IMR-90 (cell line): ENCODE measurements at regions not wholly inside any gene's neighbourhood (a gene's known extent, or its start where the extent isn't known, plus 50 kb on each side); places are given as distances from the start of the nearest gene placed in this dataset.

Experiments used
- ATAC-seq: fragments of 200-7000 bp; cut with Tn5 transposase; 2 replicates; pipeline ENCODE4 v1.9.1; 2020; ENCODE audit warnings: low read depth, mild to moderate bottlenecking, moderate library complexity
- BruUV-seq: library from RNA; stranded (reverse); fragments of 400-500 nt; replicated peaks from 2 replicates; lab custom pipeline; 2021; lab: Mats Ljungman, UMichigan
- CTCF ChIA-PET: fragments of 300-600 bp; formaldehyde crosslinking; extraction: SDS; loops from one replicate; lab custom pipeline; 2021; ENCODE audit warnings: antibody characterized with exemption; lab: Yijun Ruan, JAX
- POLR2A ChIA-PET: fragments of 300-600 bp; sonication (Branson Sonifier 250); formaldehyde crosslinking; loops from one replicate; lab custom pipeline; 2022; ENCODE audit warnings: antibody characterized with exemption; ENCODE audit not compliant: unreplicated experiment; lab: Charles Lee
- DNase-seq: peaks from one replicate; pipeline ENCODE4 v3.0.0; 2013
- H2AFZ ChIP-seq: replicated peaks from 2 replicates; pipeline ENCODE3; 2013; ENCODE audit warnings: low read length, mild to moderate bottlenecking; ENCODE audit not compliant: poor library complexity
- H2AK5ac ChIP-seq: 2 replicates; pipeline ENCODE4 v1.6.1; 2013; ENCODE audit warnings: low read depth, low read length, inconsistent platforms
- H2AK9ac ChIP-seq: replicated peaks from 2 replicates; pipeline ENCODE3; 2013; ENCODE audit warnings: mild to moderate bottlenecking, low read depth, low read length, moderate library complexity; ENCODE audit not compliant: poor library complexity
- H2BK120ac ChIP-seq: 2 replicates; pipeline ENCODE4 v1.6.1; 2013; ENCODE audit warnings: low read depth, low read length, inconsistent platforms
- H2BK15ac ChIP-seq: 3 replicates; pipeline ENCODE4 v1.6.1; 2013; ENCODE audit warnings: low read depth, low read length, inconsistent platforms
- H2BK20ac ChIP-seq: 2 replicates; pipeline ENCODE4 v1.6.1; 2013; ENCODE audit warnings: low read depth, mild to moderate bottlenecking, inconsistent platforms, low read length, moderate library complexity
- H2BK5ac ChIP-seq: 2 replicates; pipeline ENCODE4 v1.6.1; 2013; ENCODE audit warnings: mild to moderate bottlenecking, low read depth, low read length, inconsistent platforms; ENCODE audit not compliant: poor library complexity, severe bottlenecking
- H3K14ac ChIP-seq: replicated peaks from 2 replicates; pipeline ENCODE4 v1.6.1; 2013; ENCODE audit warnings: low read depth, low read length, inconsistent platforms
- H3K18ac ChIP-seq: 2 replicates; pipeline ENCODE4 v1.6.1; 2013; ENCODE audit warnings: low read depth, low read length, control low read depth
- H3K23ac ChIP-seq: 2 replicates; pipeline ENCODE4 v1.6.1; 2013; ENCODE audit warnings: low read depth, low read length, inconsistent platforms
- H3K27ac ChIP-seq: 2 replicates; pipeline ENCODE4 v1.5.1; 2013; ENCODE audit warnings: mild to moderate bottlenecking, control low read depth, low read length; ENCODE audit not compliant: insufficient read depth
- H3K27me3 ChIP-seq: 2 replicates; pipeline ENCODE4 v1.6.1; 2013; ENCODE audit warnings: low read length; ENCODE audit not compliant: control insufficient read depth, insufficient read depth
- H3K36me3 ChIP-seq: 2 replicates; pipeline ENCODE4 v1.6.1; 2013; ENCODE audit warnings: low read length, mixed read lengths; ENCODE audit not compliant: control insufficient read depth, insufficient read depth
- H3K4ac ChIP-seq: 2 replicates; pipeline ENCODE4 v1.6.1; 2013; ENCODE audit warnings: low read depth, low read length, inconsistent platforms
- H3K4me1 ChIP-seq: 2 replicates; pipeline ENCODE4 v1.6.1; 2013; ENCODE audit warnings: low read length, mixed read lengths; ENCODE audit not compliant: control insufficient read depth, insufficient read depth
- H3K4me2 ChIP-seq: 2 replicates; pipeline ENCODE4 v1.6.1; 2013; ENCODE audit warnings: low read depth, mild to moderate bottlenecking, control low read depth, low read length, moderate library complexity
- H3K4me3 ChIP-seq: 2 replicates; pipeline ENCODE4 v1.5.1; 2013; ENCODE audit warnings: low read depth, mild to moderate bottlenecking, control low read depth, low read length, moderate library complexity; ENCODE audit not compliant: insufficient read depth
- H3K56ac ChIP-seq: 2 replicates; pipeline ENCODE4 v1.6.1; 2013; ENCODE audit warnings: low read length, inconsistent platforms; ENCODE audit not compliant: insufficient read depth; ENCODE audit errors: extremely low read depth
- H3K79me1 ChIP-seq, 2 experiments: 2 replicates each; pipeline ENCODE4 v1.6.1; 2013; ENCODE audit warnings: low read length in 2 of 2, inconsistent platforms in 1 of 2, low read depth in 1 of 2
- H3K9ac ChIP-seq: 2 replicates; pipeline ENCODE4 v1.6.1; 2013; ENCODE audit warnings: low read depth, low read length, control low read depth
- H3K9me1 ChIP-seq: 2 replicates; pipeline ENCODE4 v1.6.1; 2013; ENCODE audit warnings: low read length, inconsistent platforms; ENCODE audit not compliant: insufficient read depth
- H3K9me3 ChIP-seq: 2 replicates; pipeline ENCODE4 v1.6.1; 2013; ENCODE audit warnings: low read length; ENCODE audit not compliant: control insufficient read depth, insufficient read depth
- H4K20me1 ChIP-seq: 2 replicates; pipeline ENCODE4 v1.6.1; 2013; ENCODE audit warnings: low read length, inconsistent platforms; ENCODE audit not compliant: insufficient read depth
- H4K5ac ChIP-seq: 2 replicates; pipeline ENCODE4 v1.6.1; 2013; ENCODE audit warnings: mild to moderate bottlenecking, low read depth, low read length, control low read depth
- H4K8ac ChIP-seq, 2 experiments: 2 replicates each; pipeline ENCODE4 v1.6.1; 2013; ENCODE audit warnings: low read depth in 2 of 2, low read length in 2 of 2, control low read depth in 1 of 2, inconsistent platforms in 1 of 2
- H4K91ac ChIP-seq: 2 replicates; pipeline ENCODE4 v1.6.1; 2013; ENCODE audit warnings: low read depth, low read length, inconsistent platforms; ENCODE audit not compliant: insufficient read depth
- CHD1 ChIP-seq: IDR thresholded peaks from 2 replicates; pipeline ENCODE4 v1.6.1; 2012; ENCODE audit warnings: low read depth, low read length, improper control_type of control experiment
- FOS ChIP-seq: fragments of 150-350 bp; IDR thresholded peaks from 2 replicates; pipeline ENCODE4 v1.6.1; 2016; ENCODE audit warnings: low read depth, low read length
- MAFK ChIP-seq: IDR thresholded peaks from 2 replicates; pipeline ENCODE4 v1.6.1; 2012; ENCODE audit warnings: low read depth, low read length, improper control_type of control experiment
- MAZ ChIP-seq: IDR thresholded peaks from 2 replicates; pipeline ENCODE4 v1.6.1; 2012; ENCODE audit warnings: low read depth, mild to moderate bottlenecking, low read length, improper control_type of control experiment, moderate library complexity, borderline replicate concordance
- MXI1 ChIP-seq: IDR thresholded peaks from 2 replicates; pipeline ENCODE4 v1.6.1; 2012; ENCODE audit warnings: low read depth, mild to moderate bottlenecking, low read length, moderate library complexity, borderline replicate concordance
- POLR2A ChIP-seq: IDR thresholded peaks from 2 replicates; pipeline ENCODE4 v1.6.1; 2012; ENCODE audit warnings: mild to moderate bottlenecking, low read depth, low read length
- RFX5 ChIP-seq: IDR thresholded peaks from 2 replicates; pipeline ENCODE4 v1.8.0; 2012; ENCODE audit warnings: low read depth, mild to moderate bottlenecking, low read length, moderate library complexity
- WGBS, 2 experiments: methylation state at CpG; one replicate each; pipeline versions ENCODE4 v1.1.5 to v1.1.7; 2013; ENCODE audit warnings: missing lambda C conversion rate in 2 of 2; ENCODE audit not compliant: insufficient read length in 1 of 2; ENCODE audit errors: extremely low coverage in 2 of 2; 5-methylcytosine and 5-hydroxymethylcytosine counted together
- dilution Hi-C: fragments of 300-500 bp; cut with HindIII; formaldehyde crosslinking; loops from one replicate; pipeline ENCODE4 v1.14.3; 2018; ENCODE audit warnings: low sequenced_read_pairs; ENCODE audit not compliant: unreplicated experiment
- in situ Hi-C: fragments of 300-500 bp; cut with MboI; formaldehyde crosslinking; loops from 3 replicates; pipeline ENCODE4 v1.14.3; 2019; ENCODE audit warnings: low sequenced_read_pairs, inconsistent platforms, mixed read lengths
- intact Hi-C: fragments of 100-400 bp; cut with micrococcal nuclease; formaldehyde crosslinking; loops from 2 replicates; pipeline ENCODE4 v1.10.0; 2022
- TF ChIP-seq, protein P1 (sequence below): fragments of 150-350 bp; IDR thresholded peaks from 2 replicates; pipeline ENCODE4 v1.6.1; 2017; ENCODE audit warnings: mild to moderate bottlenecking, antibody characterized with exemption, low read length, low read depth
- TF ChIP-seq, protein P2 (sequence below): conservative IDR thresholded peaks from 2 replicates; pipeline ENCODE4 v1.5.1; 2012; ENCODE audit warnings: mild to moderate bottlenecking, low read depth, low read length, improper control_type of control experiment

DNA sequence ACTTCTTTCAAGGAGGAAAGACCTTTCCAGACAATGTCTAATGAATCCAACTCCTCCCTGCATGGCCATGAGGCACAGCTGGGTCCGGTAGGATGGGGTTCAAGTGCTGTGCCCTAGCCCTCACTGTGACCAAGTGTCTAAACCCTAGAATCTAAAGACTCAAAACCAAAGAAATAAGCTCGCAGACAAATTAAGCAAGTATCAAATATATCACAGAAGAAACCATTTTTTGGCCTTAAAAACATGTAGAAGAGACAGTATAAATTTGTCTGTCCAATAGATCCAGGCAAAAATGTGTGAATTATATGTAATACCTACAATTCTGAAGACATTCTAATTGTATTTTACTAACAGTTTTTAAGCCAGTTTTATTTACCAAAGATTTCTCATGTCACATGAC lies 56.4 kb upstream of the WDR17 start:
- Histone ChIP-seq H4K91ac (no peak overlapping the region), H3K23ac (no peak overlapping the region), H3K18ac (no peak overlapping the region), H3K9me3 (no peaks in the 10 kb centered on the region), H2AFZ (no peak overlapping the region), H3K56ac (no peak overlapping the region), H3K4me1 (no peaks in the 10 kb centered on the region), H2BK5ac (no peak overlapping the region), H2BK120ac (no peak overlapping the region), H3K4me3 (no peak overlapping the region), H3K36me3 (no peaks in the 10 kb centered on the region), H4K8ac (no peak overlapping the region), H3K9me1 (no peaks in the 10 kb centered on the region), H3K27ac (no peak overlapping the region), H3K27me3 (no peaks in the 10 kb centered on the region), H3K79me1 (no peaks in the 10 kb centered on the region), H3K4me2 (no peak overlapping the region), H2AK9ac (no peak overlapping the region), H3K9ac (no peak overlapping the region), H2AK5ac (no peak overlapping the region), H2BK15ac (no peak overlapping the region), H3K14ac (no peak overlapping the region), H4K20me1 (no peaks in the 10 kb centered on the region), H2BK20ac (no peak overlapping the region), H3K4ac (no peak overlapping the region), H4K5ac (no peak overlapping the region)
- TF ChIP-seq MAFK (no peak), MAZ (no peak), RFX5 (no peak), MXI1 (no peak), CHD1 (no peak), FOS (no peak), POLR2A (no peak)
- TF ChIP-seq, protein P1, sequence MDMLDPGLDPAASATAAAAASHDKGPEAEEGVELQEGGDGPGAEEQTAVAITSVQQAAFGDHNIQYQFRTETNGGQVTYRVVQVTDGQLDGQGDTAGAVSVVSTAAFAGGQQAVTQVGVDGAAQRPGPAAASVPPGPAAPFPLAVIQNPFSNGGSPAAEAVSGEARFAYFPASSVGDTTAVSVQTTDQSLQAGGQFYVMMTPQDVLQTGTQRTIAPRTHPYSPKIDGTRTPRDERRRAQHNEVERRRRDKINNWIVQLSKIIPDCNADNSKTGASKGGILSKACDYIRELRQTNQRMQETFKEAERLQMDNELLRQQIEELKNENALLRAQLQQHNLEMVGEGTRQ, result no peak
- TF ChIP-seq, protein P2, sequence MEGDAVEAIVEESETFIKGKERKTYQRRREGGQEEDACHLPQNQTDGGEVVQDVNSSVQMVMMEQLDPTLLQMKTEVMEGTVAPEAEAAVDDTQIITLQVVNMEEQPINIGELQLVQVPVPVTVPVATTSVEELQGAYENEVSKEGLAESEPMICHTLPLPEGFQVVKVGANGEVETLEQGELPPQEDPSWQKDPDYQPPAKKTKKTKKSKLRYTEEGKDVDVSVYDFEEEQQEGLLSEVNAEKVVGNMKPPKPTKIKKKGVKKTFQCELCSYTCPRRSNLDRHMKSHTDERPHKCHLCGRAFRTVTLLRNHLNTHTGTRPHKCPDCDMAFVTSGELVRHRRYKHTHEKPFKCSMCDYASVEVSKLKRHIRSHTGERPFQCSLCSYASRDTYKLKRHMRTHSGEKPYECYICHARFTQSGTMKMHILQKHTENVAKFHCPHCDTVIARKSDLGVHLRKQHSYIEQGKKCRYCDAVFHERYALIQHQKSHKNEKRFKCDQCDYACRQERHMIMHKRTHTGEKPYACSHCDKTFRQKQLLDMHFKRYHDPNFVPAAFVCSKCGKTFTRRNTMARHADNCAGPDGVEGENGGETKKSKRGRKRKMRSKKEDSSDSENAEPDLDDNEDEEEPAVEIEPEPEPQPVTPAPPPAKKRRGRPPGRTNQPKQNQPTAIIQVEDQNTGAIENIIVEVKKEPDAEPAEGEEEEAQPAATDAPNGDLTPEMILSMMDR, result no peak
- ChIA-PET CTCF (no interaction called here), POLR2A (no interaction called here)
- intact Hi-C loops, result no loop called here
- DNase-seq, result no peak
- in situ Hi-C loops, result no loop called here
- BruUV-seq, result no TSS peak
- WGBS, 2 experiments, result no CpG with 5 or more reads among the region's 2 CpGs
- ATAC-seq, result no peak
- dilution Hi-C loops, result no loop called here
